IMR-90 (cell line): ENCODE measurements at regions not wholly inside any gene's neighbourhood (a gene's known extent, or its start where the extent isn't known, plus 50 kb on each side); places are given as distances from the start of the nearest gene placed in this dataset.

Experiments used
- ATAC-seq: fragments of 200-7000 bp; cut with Tn5 transposase; 2 replicates; pipeline ENCODE4 v1.9.1; 2020; ENCODE audit warnings: low read depth, mild to moderate bottlenecking, moderate library complexity
- BruUV-seq: library from RNA; stranded (reverse); fragments of 400-500 nt; replicated peaks from 2 replicates; lab custom pipeline; 2021; lab: Mats Ljungman, UMichigan
- CTCF ChIA-PET: fragments of 300-600 bp; formaldehyde crosslinking; extraction: SDS; loops from one replicate; lab custom pipeline; 2021; ENCODE audit warnings: antibody characterized with exemption; lab: Yijun Ruan, JAX
- POLR2A ChIA-PET: fragments of 300-600 bp; sonication (Branson Sonifier 250); formaldehyde crosslinking; loops from one replicate; lab custom pipeline; 2022; ENCODE audit warnings: antibody characterized with exemption; ENCODE audit not compliant: unreplicated experiment; lab: Charles Lee
- DNase-seq: peaks from one replicate; pipeline ENCODE4 v3.0.0; 2013
- H2AFZ ChIP-seq: replicated peaks from 2 replicates; pipeline ENCODE3; 2013; ENCODE audit warnings: low read length, mild to moderate bottlenecking; ENCODE audit not compliant: poor library complexity
- H2AK5ac ChIP-seq: 2 replicates; pipeline ENCODE4 v1.6.1; 2013; ENCODE audit warnings: low read depth, low read length, inconsistent platforms
- H2AK9ac ChIP-seq: replicated peaks from 2 replicates; pipeline ENCODE3; 2013; ENCODE audit warnings: mild to moderate bottlenecking, low read depth, low read length, moderate library complexity; ENCODE audit not compliant: poor library complexity
- H2BK120ac ChIP-seq: 2 replicates; pipeline ENCODE4 v1.6.1; 2013; ENCODE audit warnings: low read depth, low read length, inconsistent platforms
- H2BK15ac ChIP-seq: 3 replicates; pipeline ENCODE4 v1.6.1; 2013; ENCODE audit warnings: low read depth, low read length, inconsistent platforms
- H2BK20ac ChIP-seq: 2 replicates; pipeline ENCODE4 v1.6.1; 2013; ENCODE audit warnings: low read depth, mild to moderate bottlenecking, inconsistent platforms, low read length, moderate library complexity
- H2BK5ac ChIP-seq: 2 replicates; pipeline ENCODE4 v1.6.1; 2013; ENCODE audit warnings: mild to moderate bottlenecking, low read depth, low read length, inconsistent platforms; ENCODE audit not compliant: poor library complexity, severe bottlenecking
- H3K14ac ChIP-seq: replicated peaks from 2 replicates; pipeline ENCODE4 v1.6.1; 2013; ENCODE audit warnings: low read depth, low read length, inconsistent platforms
- H3K18ac ChIP-seq: 2 replicates; pipeline ENCODE4 v1.6.1; 2013; ENCODE audit warnings: low read depth, low read length, control low read depth
- H3K23ac ChIP-seq: 2 replicates; pipeline ENCODE4 v1.6.1; 2013; ENCODE audit warnings: low read depth, low read length, inconsistent platforms
- H3K27ac ChIP-seq: 2 replicates; pipeline ENCODE4 v1.5.1; 2013; ENCODE audit warnings: mild to moderate bottlenecking, control low read depth, low read length; ENCODE audit not compliant: insufficient read depth
- H3K27me3 ChIP-seq: 2 replicates; pipeline ENCODE4 v1.6.1; 2013; ENCODE audit warnings: low read length; ENCODE audit not compliant: control insufficient read depth, insufficient read depth
- H3K36me3 ChIP-seq: 2 replicates; pipeline ENCODE4 v1.6.1; 2013; ENCODE audit warnings: low read length, mixed read lengths; ENCODE audit not compliant: control insufficient read depth, insufficient read depth
- H3K4ac ChIP-seq: 2 replicates; pipeline ENCODE4 v1.6.1; 2013; ENCODE audit warnings: low read depth, low read length, inconsistent platforms
- H3K4me1 ChIP-seq: 2 replicates; pipeline ENCODE4 v1.6.1; 2013; ENCODE audit warnings: low read length, mixed read lengths; ENCODE audit not compliant: control insufficient read depth, insufficient read depth
- H3K4me2 ChIP-seq: 2 replicates; pipeline ENCODE4 v1.6.1; 2013; ENCODE audit warnings: low read depth, mild to moderate bottlenecking, control low read depth, low read length, moderate library complexity
- H3K4me3 ChIP-seq: 2 replicates; pipeline ENCODE4 v1.5.1; 2013; ENCODE audit warnings: low read depth, mild to moderate bottlenecking, control low read depth, low read length, moderate library complexity; ENCODE audit not compliant: insufficient read depth
- H3K56ac ChIP-seq: 2 replicates; pipeline ENCODE4 v1.6.1; 2013; ENCODE audit warnings: low read length, inconsistent platforms; ENCODE audit not compliant: insufficient read depth; ENCODE audit errors: extremely low read depth
- H3K79me1 ChIP-seq, 2 experiments: 2 replicates each; pipeline ENCODE4 v1.6.1; 2013; ENCODE audit warnings: low read length in 2 of 2, inconsistent platforms in 1 of 2, low read depth in 1 of 2
- H3K9ac ChIP-seq: 2 replicates; pipeline ENCODE4 v1.6.1; 2013; ENCODE audit warnings: low read depth, low read length, control low read depth
- H3K9me1 ChIP-seq: 2 replicates; pipeline ENCODE4 v1.6.1; 2013; ENCODE audit warnings: low read length, inconsistent platforms; ENCODE audit not compliant: insufficient read depth
- H3K9me3 ChIP-seq: 2 replicates; pipeline ENCODE4 v1.6.1; 2013; ENCODE audit warnings: low read length; ENCODE audit not compliant: control insufficient read depth, insufficient read depth
- H4K20me1 ChIP-seq: 2 replicates; pipeline ENCODE4 v1.6.1; 2013; ENCODE audit warnings: low read length, inconsistent platforms; ENCODE audit not compliant: insufficient read depth
- H4K5ac ChIP-seq: 2 replicates; pipeline ENCODE4 v1.6.1; 2013; ENCODE audit warnings: mild to moderate bottlenecking, low read depth, low read length, control low read depth
- H4K8ac ChIP-seq, 2 experiments: 2 replicates each; pipeline ENCODE4 v1.6.1; 2013; ENCODE audit warnings: low read depth in 2 of 2, low read length in 2 of 2, control low read depth in 1 of 2, inconsistent platforms in 1 of 2
- H4K91ac ChIP-seq: 2 replicates; pipeline ENCODE4 v1.6.1; 2013; ENCODE audit warnings: low read depth, low read length, inconsistent platforms; ENCODE audit not compliant: insufficient read depth
- BHLHE40 ChIP-seq: fragments of 150-350 bp; IDR thresholded peaks from 2 replicates; pipeline ENCODE4 v1.6.1; 2016; ENCODE audit warnings: mild to moderate bottlenecking, low read depth, low read length
- CEBPB ChIP-seq: IDR thresholded peaks from 2 replicates; pipeline ENCODE4 v1.6.1; 2012; ENCODE audit warnings: low read depth, low read length, improper control_type of control experiment
- FOS ChIP-seq: fragments of 150-350 bp; IDR thresholded peaks from 2 replicates; pipeline ENCODE4 v1.6.1; 2016; ENCODE audit warnings: low read depth, low read length
- MAFK ChIP-seq: IDR thresholded peaks from 2 replicates; pipeline ENCODE4 v1.6.1; 2012; ENCODE audit warnings: low read depth, low read length, improper control_type of control experiment
- MAZ ChIP-seq: IDR thresholded peaks from 2 replicates; pipeline ENCODE4 v1.6.1; 2012; ENCODE audit warnings: low read depth, mild to moderate bottlenecking, low read length, improper control_type of control experiment, moderate library complexity, borderline replicate concordance
- MXI1 ChIP-seq: IDR thresholded peaks from 2 replicates; pipeline ENCODE4 v1.6.1; 2012; ENCODE audit warnings: low read depth, mild to moderate bottlenecking, low read length, moderate library complexity, borderline replicate concordance
- NFE2L2 ChIP-seq: fragments of 150-350 bp; IDR thresholded peaks from 2 replicates; pipeline ENCODE4 v1.6.1; 2016; ENCODE audit warnings: low read depth, mild to moderate bottlenecking, low read length
- RCOR1 ChIP-seq: IDR thresholded peaks from 2 replicates; pipeline ENCODE4 v1.6.1; 2012; ENCODE audit warnings: mild to moderate bottlenecking, low read length, improper control_type of control experiment; ENCODE audit not compliant: insufficient replicate concordance
- RFX5 ChIP-seq: IDR thresholded peaks from 2 replicates; pipeline ENCODE4 v1.8.0; 2012; ENCODE audit warnings: low read depth, mild to moderate bottlenecking, low read length, moderate library complexity
- SMC3 ChIP-seq: fragments of 150-350 bp; IDR thresholded peaks from 2 replicates; pipeline ENCODE4 v1.6.1; 2016; ENCODE audit warnings: low read depth, mild to moderate bottlenecking, antibody characterized with exemption, low read length, moderate library complexity
- USF2 ChIP-seq: fragments of 150-350 bp; IDR thresholded peaks from 2 replicates; pipeline ENCODE4 v1.6.1; 2017; ENCODE audit warnings: mild to moderate bottlenecking, antibody characterized with exemption, low read length, low read depth
- WGBS, 2 experiments: methylation state at CpG; one replicate each; pipeline versions ENCODE4 v1.1.5 to v1.1.7; 2013; ENCODE audit warnings: missing lambda C conversion rate in 2 of 2; ENCODE audit not compliant: insufficient read length in 1 of 2; ENCODE audit errors: extremely low coverage in 2 of 2; 5-methylcytosine and 5-hydroxymethylcytosine counted together
- dilution Hi-C: fragments of 300-500 bp; cut with HindIII; formaldehyde crosslinking; loops from one replicate; pipeline ENCODE4 v1.14.3; 2018; ENCODE audit warnings: low sequenced_read_pairs; ENCODE audit not compliant: unreplicated experiment
- in situ Hi-C: fragments of 300-500 bp; cut with MboI; formaldehyde crosslinking; loops from 3 replicates; pipeline ENCODE4 v1.14.3; 2019; ENCODE audit warnings: low sequenced_read_pairs, inconsistent platforms, mixed read lengths
- intact Hi-C: fragments of 100-400 bp; cut with micrococcal nuclease; formaldehyde crosslinking; loops from 2 replicates; pipeline ENCODE4 v1.10.0; 2022
- TF ChIP-seq, protein P1 (sequence below): conservative IDR thresholded peaks from 2 replicates; pipeline ENCODE4 v1.5.1; 2012; ENCODE audit warnings: mild to moderate bottlenecking, low read depth, low read length, improper control_type of control experiment

DNA sequence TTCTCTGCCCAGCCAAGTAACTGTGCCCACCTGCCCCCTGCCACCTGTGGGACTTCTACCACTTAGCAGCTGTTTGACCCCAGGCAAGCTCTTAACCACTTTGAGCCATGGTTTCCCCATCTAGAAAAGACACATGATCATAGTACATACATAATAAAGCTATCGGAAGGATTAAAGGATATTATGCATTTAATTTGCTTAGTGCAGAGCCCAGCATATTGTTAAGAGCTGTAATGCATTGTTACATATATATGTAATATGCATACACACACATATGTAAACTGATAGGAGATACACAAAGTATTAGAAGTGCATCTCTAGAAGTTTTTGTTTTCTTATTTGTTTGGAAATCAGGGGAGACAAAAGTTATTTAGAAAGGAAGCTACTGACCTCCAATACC, 83.5 kb upstream of the ZBTB40 start:
- Histone ChIP-seq H2BK120ac (no peak overlapping the region), H3K36me3 (no peaks in the 10 kb centered on the region), H2AK5ac (no peak overlapping the region), H2BK20ac (no peak overlapping the region), H3K4me3 (no peak overlapping the region), H2BK5ac (no peak overlapping the region), H4K8ac (no peak overlapping the region), H2BK15ac (no peak overlapping the region), H2AFZ (no peak overlapping the region), H3K4me1 (no peaks in the 10 kb centered on the region), H3K9me1 (0 out of 2 replicates have a peak, but pooled peaks cover 1% of the 10 kb centered on the region), H4K5ac (no peak overlapping the region), H3K27ac (no peak overlapping the region), H3K9me3 (peaks cover under 1% of the 10 kb centered on the region), H3K18ac (no peak overlapping the region), H3K4me2 (no peak overlapping the region), H3K56ac (no peak overlapping the region), H3K23ac (no peak overlapping the region), H3K79me1 (no peaks in the 10 kb centered on the region), H3K14ac (no peak overlapping the region), H4K20me1 (0 out of 2 replicates have a peak, but pooled peaks cover 3% of the 10 kb centered on the region), H3K9ac (no peak overlapping the region), H2AK9ac (no peak overlapping the region), H4K91ac (no peak overlapping the region), H3K4ac (no peak overlapping the region), H3K27me3 (peaks cover 64% of the 10 kb centered on the region)
- dilution Hi-C loops = no loop called here
- intact Hi-C loops = no loop called here
- TF ChIP-seq SMC3 (no peak), RFX5 (no peak), FOS (no peak), RCOR1 (no peak), BHLHE40 (no peak), MAZ (no peak), CEBPB (no peak), MXI1 (no peak), NFE2L2 (no peak), MAFK (no peak), USF2 (no peak)
- TF ChIP-seq, protein P1, sequence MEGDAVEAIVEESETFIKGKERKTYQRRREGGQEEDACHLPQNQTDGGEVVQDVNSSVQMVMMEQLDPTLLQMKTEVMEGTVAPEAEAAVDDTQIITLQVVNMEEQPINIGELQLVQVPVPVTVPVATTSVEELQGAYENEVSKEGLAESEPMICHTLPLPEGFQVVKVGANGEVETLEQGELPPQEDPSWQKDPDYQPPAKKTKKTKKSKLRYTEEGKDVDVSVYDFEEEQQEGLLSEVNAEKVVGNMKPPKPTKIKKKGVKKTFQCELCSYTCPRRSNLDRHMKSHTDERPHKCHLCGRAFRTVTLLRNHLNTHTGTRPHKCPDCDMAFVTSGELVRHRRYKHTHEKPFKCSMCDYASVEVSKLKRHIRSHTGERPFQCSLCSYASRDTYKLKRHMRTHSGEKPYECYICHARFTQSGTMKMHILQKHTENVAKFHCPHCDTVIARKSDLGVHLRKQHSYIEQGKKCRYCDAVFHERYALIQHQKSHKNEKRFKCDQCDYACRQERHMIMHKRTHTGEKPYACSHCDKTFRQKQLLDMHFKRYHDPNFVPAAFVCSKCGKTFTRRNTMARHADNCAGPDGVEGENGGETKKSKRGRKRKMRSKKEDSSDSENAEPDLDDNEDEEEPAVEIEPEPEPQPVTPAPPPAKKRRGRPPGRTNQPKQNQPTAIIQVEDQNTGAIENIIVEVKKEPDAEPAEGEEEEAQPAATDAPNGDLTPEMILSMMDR = no peak
- in situ Hi-C loops = no loop called here
- ChIA-PET CTCF (no interaction called here), POLR2A (no interaction called here)
- DNase-seq (no peak), ATAC-seq (no peak)
- WGBS, 2 experiments = no CpG with 5 or more reads among the region's 1 CpG
- no TSS peak for BruUV-seq
